Bronchial epithelial cell (primary cell): ENCODE measurements at regions not wholly inside any gene's neighbourhood (a gene's known extent, or its start where the extent isn't known, plus 50 kb on each side); places are given as distances from the start of the nearest gene placed in this dataset.

ENCODE experiments used
- DNase-seq: peaks from one replicate; pipeline ENCODE4 v3.0.0-alpha.2; 2010; ENCODE audit warnings: low read depth
- FAIRE-seq: peaks from 2 replicates; lab custom pipeline; 2011; peaks lifted over from hg19 to GRCh38; lab: Jason Lieb, UNC
- H3K27me3 ChIP-seq: 2 replicates; pipeline ENCODE4 v1.5.1; 2011; ENCODE audit warnings: low read length; ENCODE audit not compliant: control insufficient read depth, insufficient read depth
- H3K36me3 ChIP-seq: 2 replicates; pipeline ENCODE4 v1.5.1; 2011; ENCODE audit warnings: low read length; ENCODE audit not compliant: control insufficient read depth, insufficient read depth
- H3K4me3 ChIP-seq: 2 replicates; pipeline ENCODE4 v1.5.1; 2011; ENCODE audit warnings: mild to moderate bottlenecking, low read depth, low read length, control low read depth
- TF ChIP-seq, protein P1 (sequence below): IDR thresholded peaks from 2 replicates; pipeline ENCODE4 v1.5.1; 2011; ENCODE audit warnings: mild to moderate bottlenecking, moderate library complexity, low read length, control low read depth, inconsistent platforms; ENCODE audit not compliant: insufficient read depth, severe bottlenecking

DNA sequence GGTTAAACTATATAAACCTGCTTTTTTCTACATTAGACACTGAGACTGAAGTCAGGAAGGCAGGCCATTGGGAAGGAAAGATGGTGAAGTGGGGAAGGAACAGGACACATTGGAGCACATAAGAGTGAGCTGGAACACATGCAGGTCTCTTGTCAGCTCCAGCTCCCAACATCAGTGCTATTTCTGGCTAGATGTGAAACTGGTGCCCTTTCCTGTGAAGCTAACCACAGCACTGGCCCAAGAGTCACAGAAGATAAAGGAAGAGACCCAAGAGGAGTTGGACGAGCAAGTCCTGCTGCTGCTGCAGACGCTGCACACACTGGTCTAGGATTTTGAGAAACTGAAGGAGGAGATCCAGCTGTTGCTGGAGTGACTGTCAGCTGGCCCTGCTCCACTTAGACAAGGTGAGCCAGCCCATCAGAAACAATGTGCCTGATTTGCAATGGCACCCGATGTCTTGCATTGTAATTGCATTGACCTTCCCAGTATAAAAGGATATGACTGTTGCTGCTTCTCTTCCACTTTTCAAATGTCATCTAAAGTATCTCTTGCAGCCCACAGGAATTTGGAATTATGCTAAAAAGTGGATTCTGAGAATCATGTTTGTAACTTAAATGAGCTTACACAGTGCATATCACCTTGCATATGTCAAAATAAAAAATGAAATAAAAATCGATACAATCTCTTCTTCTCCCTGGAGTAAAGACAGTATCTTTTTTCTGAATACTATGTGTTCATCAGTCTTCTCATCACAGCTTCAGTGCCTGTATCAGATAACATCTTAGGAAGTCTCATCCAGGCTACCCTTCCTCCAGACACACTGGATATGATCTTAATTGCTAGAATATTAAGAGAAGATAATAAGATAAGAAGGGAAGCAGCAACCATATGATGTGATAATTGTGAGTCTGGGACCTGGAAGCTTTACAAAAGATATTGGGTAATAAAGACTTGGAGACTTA, 230.7 kb upstream of the SPRY2 start:
- H3K4me3 ChIP-seq = no peak overlapping the region
- FAIRE-seq = no peak
- TF ChIP-seq, protein P1, sequence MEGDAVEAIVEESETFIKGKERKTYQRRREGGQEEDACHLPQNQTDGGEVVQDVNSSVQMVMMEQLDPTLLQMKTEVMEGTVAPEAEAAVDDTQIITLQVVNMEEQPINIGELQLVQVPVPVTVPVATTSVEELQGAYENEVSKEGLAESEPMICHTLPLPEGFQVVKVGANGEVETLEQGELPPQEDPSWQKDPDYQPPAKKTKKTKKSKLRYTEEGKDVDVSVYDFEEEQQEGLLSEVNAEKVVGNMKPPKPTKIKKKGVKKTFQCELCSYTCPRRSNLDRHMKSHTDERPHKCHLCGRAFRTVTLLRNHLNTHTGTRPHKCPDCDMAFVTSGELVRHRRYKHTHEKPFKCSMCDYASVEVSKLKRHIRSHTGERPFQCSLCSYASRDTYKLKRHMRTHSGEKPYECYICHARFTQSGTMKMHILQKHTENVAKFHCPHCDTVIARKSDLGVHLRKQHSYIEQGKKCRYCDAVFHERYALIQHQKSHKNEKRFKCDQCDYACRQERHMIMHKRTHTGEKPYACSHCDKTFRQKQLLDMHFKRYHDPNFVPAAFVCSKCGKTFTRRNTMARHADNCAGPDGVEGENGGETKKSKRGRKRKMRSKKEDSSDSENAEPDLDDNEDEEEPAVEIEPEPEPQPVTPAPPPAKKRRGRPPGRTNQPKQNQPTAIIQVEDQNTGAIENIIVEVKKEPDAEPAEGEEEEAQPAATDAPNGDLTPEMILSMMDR = no peak
- H3K36me3 ChIP-seq = no peaks in the 10 kb centered on the region
- no peak for DNase-seq
- H3K27me3 ChIP-seq = peaks cover 2% of the 10 kb centered on the region

DNA sequence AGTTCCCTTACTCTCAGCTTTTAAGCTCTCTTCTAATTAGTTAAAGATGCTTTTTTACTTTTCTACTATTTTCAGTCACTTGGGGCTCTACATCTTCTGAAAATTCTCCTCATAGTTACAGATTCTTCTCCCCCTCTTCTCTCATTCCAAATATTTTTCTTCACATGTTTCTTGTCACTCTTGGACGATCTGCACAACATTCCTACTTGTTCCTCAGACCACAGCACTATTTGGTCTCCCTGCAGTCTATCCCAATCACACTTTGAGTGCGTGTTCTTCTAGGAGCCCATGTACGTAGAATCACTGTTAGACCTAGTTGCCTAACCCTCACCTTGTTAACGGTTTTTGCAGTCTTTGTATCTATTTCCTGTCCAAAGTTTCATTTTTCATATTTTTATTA, 222.5 kb upstream of the SPRY2 start:
- DNase-seq = no peak
- Histone ChIP-seq H3K4me3 (no peak overlapping the region), H3K36me3 (no peaks in the 10 kb centered on the region), H3K27me3 (no peaks in the 10 kb centered on the region)
- TF ChIP-seq, protein P1 = no peak
- no peak for FAIRE-seq

DNA sequence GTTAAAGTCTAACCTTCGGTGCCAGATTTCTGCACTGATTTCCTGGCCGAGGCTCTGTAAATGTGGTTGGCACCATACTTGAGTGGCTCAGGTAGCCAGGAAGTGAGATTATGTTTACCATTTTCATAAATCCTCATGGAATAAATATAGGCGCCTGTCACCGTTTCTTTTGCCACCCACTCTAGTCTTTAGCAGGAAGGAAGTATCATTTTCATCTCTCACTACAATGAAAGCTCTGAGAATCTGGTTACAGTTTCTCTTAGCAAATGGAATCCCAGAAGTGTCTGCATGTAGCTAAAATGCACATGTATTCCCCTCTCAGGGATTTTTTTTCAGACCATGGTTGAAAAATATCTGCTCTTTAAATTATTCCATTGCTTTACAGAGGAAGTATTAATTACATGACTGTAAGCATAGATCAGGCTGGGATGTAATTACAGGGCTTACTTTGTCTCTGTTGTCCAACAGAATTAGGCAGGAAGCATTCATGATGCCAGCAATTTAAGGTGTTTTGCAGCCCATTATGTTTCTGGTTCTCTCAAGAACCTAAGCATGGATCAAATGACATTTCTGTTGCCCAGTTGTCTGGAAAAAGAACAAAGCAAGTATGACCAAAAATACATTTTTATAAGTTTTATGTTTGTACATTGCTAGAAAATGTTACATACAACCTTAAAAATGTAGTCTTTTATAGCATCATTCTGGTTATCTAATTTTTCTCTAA, 221.7 kb upstream of the SPRY2 start:
- FAIRE-seq = no peak
- TF ChIP-seq, protein P1 = no peak
- DNase-seq = peak; percentile 17
- no peaks in the 10 kb centered on the region for H3K27me3 ChIP-seq
- no peaks in the 10 kb centered on the region for H3K36me3 ChIP-seq
- no peak overlapping the region for H3K4me3 ChIP-seq

DNA sequence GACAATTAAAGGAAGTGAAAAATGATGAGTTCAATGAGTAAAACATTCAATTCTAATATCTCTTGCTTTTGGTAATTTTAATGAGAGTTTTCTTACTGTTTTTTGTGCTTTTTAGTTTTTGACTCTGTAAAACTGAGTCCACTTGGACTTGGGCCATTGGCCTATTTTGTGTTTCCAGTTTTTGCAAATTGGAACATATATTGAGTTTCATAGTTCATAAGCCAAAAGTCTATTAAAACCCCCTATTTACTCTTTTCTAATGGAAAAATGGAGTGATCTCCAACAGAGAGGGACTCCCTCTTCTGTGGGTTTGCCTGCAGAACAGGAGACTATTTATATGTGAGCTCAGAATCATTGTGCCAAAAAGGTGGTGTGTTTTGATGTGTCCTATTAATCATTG, 219.7 kb upstream of the SPRY2 start:
- TF ChIP-seq, protein P1 = no peak
- no peak for DNase-seq
- Histone ChIP-seq H3K36me3 (no peaks in the 10 kb centered on the region), H3K4me3 (no peak overlapping the region), H3K27me3 (no peaks in the 10 kb centered on the region)
- no peak for FAIRE-seq

DNA sequence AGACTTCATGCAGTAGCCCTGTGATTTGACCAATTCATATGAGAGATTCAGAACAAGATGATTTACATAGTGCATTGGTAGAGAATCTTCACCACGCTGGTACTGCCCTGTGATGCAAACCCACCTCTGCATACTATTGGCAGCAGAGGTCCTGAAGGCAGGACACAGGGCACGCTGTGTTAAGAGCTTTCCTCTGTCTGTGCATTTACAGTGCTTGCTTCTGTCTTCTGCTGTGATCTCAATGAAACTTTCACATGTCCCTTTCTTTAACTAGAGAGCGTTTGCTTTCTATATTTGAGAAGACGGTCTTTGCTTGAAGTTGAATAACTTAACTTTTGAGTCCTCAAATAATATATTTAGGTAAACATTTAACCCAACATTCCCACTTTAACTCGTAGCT, 219.0 kb upstream of the SPRY2 start:
- TF ChIP-seq, protein P1 = no peak
- FAIRE-seq = no peak
- Histone ChIP-seq H3K27me3 (no peaks in the 10 kb centered on the region), H3K4me3 (no peak overlapping the region), H3K36me3 (no peaks in the 10 kb centered on the region)
- DNase-seq = no peak
